ENCODE measurements at regions not wholly inside any gene's neighbourhood (a gene's known extent, or its start where the extent isn't known, plus 50 kb on each side); places are given as distances from the start of the nearest gene placed in this dataset.

DNA sequence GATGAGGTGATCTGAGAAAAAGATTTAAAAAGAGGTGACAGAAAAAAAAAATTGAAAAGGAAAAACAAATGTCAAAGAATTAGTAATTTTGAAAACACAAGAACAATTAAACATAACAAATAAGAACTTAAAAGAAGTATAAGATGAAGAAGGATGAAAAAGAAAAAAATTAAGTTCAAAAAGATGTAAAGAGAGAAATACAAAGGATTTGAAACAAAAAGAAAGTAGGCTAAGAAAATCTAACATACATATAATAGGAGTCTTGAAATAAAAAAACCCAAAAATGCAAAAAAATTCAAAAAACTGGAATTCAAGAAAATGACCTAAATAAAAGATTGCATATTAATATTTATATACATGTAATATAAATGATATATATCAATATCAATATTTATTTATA is 949.2 kb downstream of the MCTP2 start:
- no peaks in the 10 kb centered on the region for H3F3A ChIP-seq (ENCODE audit: control insufficient read depth, insufficient read depth)
- H3K4me3 ChIP-seq (ENCODE audit: low read length): no peak overlapping the region
- H3K79me2 ChIP-seq (ENCODE audit: control insufficient read depth, low read length): no peaks in the 10 kb centered on the region
- no peaks in the 10 kb centered on the region for H3K4me1 ChIP-seq (ENCODE audit: control insufficient read depth, low read length)
- H3K9me3 ChIP-seq (ENCODE audit: control insufficient read depth, insufficient read depth, low read length): no peaks in the 10 kb centered on the region
- H3K36me3 ChIP-seq (ENCODE audit: control insufficient read depth, low read length): no peaks in the 10 kb centered on the region
- no peaks in the 10 kb centered on the region for H3K27me3 ChIP-seq (ENCODE audit: control insufficient read depth, low read length)
- no peak overlapping the region for H3K4me2 ChIP-seq (ENCODE audit: low read length)
- TF ChIP-seq CTCF (IDR thresholded peaks at IDR 0.05; ENCODE audit: low read depth, low read length, poor library complexity, severe bottlenecking): no peak
- TF ChIP-seq EZH2phosphoT487 (IDR thresholded peaks at IDR 0.05; ENCODE audit: borderline replicate concordance, low read length): no peak
- H3K9me2 ChIP-seq (replicated peaks; ENCODE audit: control insufficient read depth, low read length): no peaks in the 10 kb centered on the region
- H3K27ac ChIP-seq (ENCODE audit: low read depth, low read length): no peak overlapping the region
- H4K20me1 ChIP-seq (ENCODE audit: control insufficient read depth, insufficient read depth, low read depth, low read length): no peaks in the 10 kb centered on the region

DNA sequence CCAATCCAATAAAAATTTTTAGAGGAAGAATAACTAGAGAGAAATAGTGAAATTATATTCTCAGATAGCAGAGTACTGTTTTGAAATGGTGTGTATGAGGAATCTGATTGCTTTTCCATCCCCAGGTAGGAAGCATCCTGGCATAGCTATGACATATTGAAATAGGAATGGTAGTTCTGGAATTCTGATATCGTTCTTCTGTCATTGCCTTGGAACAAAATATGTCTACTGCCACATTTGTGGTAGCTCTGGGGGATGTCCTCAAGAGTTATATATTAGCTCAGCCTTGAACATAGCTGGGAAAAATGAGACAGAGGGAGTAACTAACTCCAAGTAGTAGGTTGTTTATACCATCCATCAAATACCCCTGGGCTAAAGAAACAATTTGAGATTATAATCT is 950.7 kb downstream of the MCTP2 start:
- H3K79me2 ChIP-seq (ENCODE audit: control insufficient read depth, low read length): no peaks in the 10 kb centered on the region
- H3K36me3 ChIP-seq (ENCODE audit: control insufficient read depth, low read length): no peaks in the 10 kb centered on the region
- no peaks in the 10 kb centered on the region for H3F3A ChIP-seq (ENCODE audit: control insufficient read depth, insufficient read depth)
- H3K9me3 ChIP-seq (ENCODE audit: control insufficient read depth, insufficient read depth, low read length): no peaks in the 10 kb centered on the region
- TF ChIP-seq EZH2phosphoT487 (IDR thresholded peaks at IDR 0.05; ENCODE audit: borderline replicate concordance, low read length) (no peak), CTCF (IDR thresholded peaks at IDR 0.05; ENCODE audit: low read depth, low read length, poor library complexity, severe bottlenecking) (no peak)
- H3K27me3 ChIP-seq (ENCODE audit: control insufficient read depth, low read length): no peaks in the 10 kb centered on the region
- H3K27ac ChIP-seq (ENCODE audit: low read depth, low read length): no peak overlapping the region
- no peak overlapping the region for H3K4me2 ChIP-seq (ENCODE audit: low read length)
- H3K4me1 ChIP-seq (ENCODE audit: control insufficient read depth, low read length): no peaks in the 10 kb centered on the region
- no peak overlapping the region for H3K4me3 ChIP-seq (ENCODE audit: low read length)
- no peaks in the 10 kb centered on the region for H4K20me1 ChIP-seq (ENCODE audit: control insufficient read depth, insufficient read depth, low read depth, low read length)
- H3K9me2 ChIP-seq (replicated peaks; ENCODE audit: control insufficient read depth, low read length): no peaks in the 10 kb centered on the region

DNA sequence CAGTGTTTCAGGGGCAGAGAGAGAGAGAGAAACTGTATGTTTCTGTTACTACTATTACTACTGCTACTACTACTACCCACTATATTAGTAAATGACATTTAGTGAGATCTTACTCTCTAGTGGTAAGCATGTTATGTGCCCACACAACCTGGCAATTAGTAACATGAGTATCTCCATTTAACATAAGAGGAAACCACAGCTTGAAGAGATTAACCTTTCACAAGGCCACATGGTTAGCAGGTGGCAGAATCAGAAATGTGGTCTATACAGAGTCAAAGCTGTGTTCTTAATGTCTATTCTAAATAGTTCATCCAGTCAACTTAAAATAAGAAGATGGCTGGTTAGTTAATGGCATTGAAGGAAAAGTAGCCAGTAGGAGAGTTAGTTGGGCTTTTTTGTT is 961.6 kb downstream of the MCTP2 start:
- no peaks in the 10 kb centered on the region for H3K9me2 ChIP-seq (replicated peaks; ENCODE audit: control insufficient read depth, low read length)
- H4K20me1 ChIP-seq (ENCODE audit: control insufficient read depth, insufficient read depth, low read depth, low read length): no peaks in the 10 kb centered on the region
- H3F3A ChIP-seq (ENCODE audit: control insufficient read depth, insufficient read depth): no peaks in the 10 kb centered on the region

More for the DNA sequence above, 961.6 kb downstream of the MCTP2 start:
- Histone ChIP-seq H3K27me3 (ENCODE audit: control insufficient read depth, low read length) (no peaks in the 10 kb centered on the region), H3K79me2 (ENCODE audit: control insufficient read depth, low read length) (no peaks in the 10 kb centered on the region), H3K27ac (ENCODE audit: low read depth, low read length) (no peak overlapping the region), H3K36me3 (ENCODE audit: control insufficient read depth, low read length) (no peaks in the 10 kb centered on the region), H3K4me1 (ENCODE audit: control insufficient read depth, low read length) (no peaks in the 10 kb centered on the region), H3K9me3 (ENCODE audit: control insufficient read depth, insufficient read depth, low read length) (no peaks in the 10 kb centered on the region), H3K4me3 (ENCODE audit: low read length) (no peak overlapping the region), H3K4me2 (ENCODE audit: low read length) (no peak overlapping the region)
- TF ChIP-seq EZH2phosphoT487 (IDR thresholded peaks at IDR 0.05; ENCODE audit: borderline replicate concordance, low read length) (no peak), CTCF (IDR thresholded peaks at IDR 0.05; ENCODE audit: low read depth, low read length, poor library complexity, severe bottlenecking) (no peak)

All from DOHH2 (cell line).